AG09319 (cell line): ENCODE measurements at regions not wholly inside any gene's neighbourhood (a gene's known extent, or its start where the extent isn't known, plus 50 kb on each side); places are given as distances from the start of the nearest gene placed in this dataset.

ENCODE experiments used
- DNase-seq: peaks from one replicate; pipeline ENCODE4 v3.0.0-alpha.2; 2010; ENCODE audit warnings: low read depth; ENCODE audit errors: extremely low read depth
- TF ChIP-seq, protein P1 (sequence below): IDR thresholded peaks from 2 replicates; pipeline ENCODE4 v1.5.1; 2011; ENCODE audit warnings: low read depth, mild to moderate bottlenecking, inconsistent platforms, low read length, moderate library complexity

DNA sequence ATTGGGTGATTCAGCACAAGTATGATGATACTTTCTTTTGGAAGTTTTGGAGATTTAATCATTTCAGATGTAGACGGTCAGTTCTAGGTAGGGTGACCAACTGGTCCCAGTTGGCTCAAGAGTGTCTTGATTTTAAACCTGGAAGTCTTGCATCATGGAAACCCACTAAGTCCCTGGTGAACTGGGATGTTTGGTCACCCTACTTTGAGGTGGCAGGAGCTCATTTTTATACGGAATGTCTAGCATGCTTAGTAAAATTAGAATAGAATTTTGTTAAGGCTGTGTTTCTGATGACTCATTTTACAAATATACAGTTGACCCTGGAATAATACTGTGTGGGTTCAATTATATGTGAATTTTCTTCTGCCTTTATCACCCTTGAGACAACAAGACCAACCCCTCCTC, 61.5 kb upstream of the DOCK10 start:
- TF ChIP-seq, protein P1, sequence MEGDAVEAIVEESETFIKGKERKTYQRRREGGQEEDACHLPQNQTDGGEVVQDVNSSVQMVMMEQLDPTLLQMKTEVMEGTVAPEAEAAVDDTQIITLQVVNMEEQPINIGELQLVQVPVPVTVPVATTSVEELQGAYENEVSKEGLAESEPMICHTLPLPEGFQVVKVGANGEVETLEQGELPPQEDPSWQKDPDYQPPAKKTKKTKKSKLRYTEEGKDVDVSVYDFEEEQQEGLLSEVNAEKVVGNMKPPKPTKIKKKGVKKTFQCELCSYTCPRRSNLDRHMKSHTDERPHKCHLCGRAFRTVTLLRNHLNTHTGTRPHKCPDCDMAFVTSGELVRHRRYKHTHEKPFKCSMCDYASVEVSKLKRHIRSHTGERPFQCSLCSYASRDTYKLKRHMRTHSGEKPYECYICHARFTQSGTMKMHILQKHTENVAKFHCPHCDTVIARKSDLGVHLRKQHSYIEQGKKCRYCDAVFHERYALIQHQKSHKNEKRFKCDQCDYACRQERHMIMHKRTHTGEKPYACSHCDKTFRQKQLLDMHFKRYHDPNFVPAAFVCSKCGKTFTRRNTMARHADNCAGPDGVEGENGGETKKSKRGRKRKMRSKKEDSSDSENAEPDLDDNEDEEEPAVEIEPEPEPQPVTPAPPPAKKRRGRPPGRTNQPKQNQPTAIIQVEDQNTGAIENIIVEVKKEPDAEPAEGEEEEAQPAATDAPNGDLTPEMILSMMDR = no peak
- DNase-seq = no peak

DNA sequence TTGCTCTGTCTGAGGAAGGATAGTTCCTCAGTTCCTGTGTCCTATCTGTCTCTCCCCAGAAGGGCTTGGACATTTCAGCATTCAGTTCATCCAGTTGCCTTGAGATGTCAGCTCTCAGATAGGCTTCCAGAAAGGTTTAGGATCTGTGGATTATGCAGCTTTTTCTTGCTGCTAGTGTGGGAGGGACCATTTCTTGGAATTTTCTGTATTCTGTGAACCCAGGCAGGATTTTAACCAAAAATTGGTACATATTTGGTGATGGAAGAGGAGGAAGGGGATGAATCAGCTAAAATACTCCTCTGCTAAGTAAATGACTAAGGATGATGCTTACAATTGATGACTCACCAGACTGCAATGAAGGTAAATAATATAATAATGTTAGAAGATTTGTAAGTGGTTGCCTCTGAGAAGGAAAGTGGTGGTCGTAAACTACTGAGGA, 58.6 kb upstream of the DOCK10 start:
- DNase-seq = peak; percentile 52
- TF ChIP-seq, protein P1 = no peak

DNA sequence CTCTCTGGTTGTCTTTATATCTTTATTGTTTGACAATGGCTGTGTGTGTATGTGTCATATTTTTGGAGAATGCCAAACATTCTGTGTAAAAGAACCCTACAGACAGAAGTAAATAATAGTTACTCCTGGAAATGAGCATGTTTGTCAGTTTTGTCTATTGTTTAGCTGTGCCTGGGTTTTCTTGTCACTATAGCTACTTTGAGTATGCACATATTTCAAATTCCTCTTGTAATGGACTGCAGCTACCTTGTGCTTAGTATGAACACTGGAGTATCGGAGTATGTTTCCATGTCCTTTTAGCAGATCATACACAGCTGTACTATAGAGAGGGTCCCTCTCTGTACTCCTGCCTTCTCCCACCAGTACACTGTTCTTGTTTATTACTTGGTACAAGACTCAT, 58.0 kb upstream of the DOCK10 start:
- TF ChIP-seq, protein P1 = no peak
- no peak for DNase-seq

DNA sequence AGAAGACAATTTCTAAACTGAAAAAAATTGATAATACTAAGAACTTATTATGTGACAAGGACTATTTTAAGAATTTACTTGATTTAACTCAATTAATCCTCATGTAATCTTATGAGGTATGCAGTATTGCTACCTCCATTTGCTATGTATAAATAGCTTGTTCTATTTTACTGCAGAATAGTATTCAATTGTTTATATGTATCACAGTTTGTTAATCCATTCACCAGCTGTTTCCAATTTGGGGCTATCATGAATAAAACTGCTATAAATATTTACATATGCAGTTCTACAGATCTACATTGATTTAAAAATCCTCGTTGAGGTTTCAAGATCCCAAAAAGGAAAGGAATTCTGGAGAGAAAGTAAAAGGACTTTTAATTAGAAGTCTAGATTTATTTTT, 54.8 kb upstream of the DOCK10 start:
- DNase-seq = peak; percentile 72
- TF ChIP-seq, protein P1 = no peak
